ENCODE measurements at regions not wholly inside any gene's neighbourhood (a gene's known extent, or its start where the extent isn't known, plus 50 kb on each side); places are given as distances from the start of the nearest gene placed in this dataset.

DNA sequence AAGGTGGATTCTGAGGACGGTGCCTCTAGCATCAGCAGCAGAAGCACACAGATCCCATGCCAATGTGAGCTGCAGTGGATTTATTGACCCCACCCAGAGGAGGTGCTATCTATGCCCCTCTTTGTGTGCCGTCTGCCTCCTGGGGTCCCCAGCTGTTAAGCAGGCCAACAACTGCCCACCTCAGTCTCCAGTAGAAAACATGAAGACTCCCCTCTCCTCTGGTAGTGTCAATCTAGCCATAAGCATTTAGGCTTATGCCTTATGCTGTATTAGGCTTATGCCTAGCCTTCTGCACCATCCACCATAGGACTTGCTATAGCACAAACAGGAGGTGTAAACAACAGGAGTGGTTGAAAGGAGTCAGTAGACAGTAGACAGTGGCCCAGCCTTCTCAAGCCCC lies 417.9 kb upstream of the C16orf82 start:
- no peak for TF ChIP-seq POLR2A (IDR thresholded peaks at IDR 0.05)
- TF ChIP-seq, protein P1, sequence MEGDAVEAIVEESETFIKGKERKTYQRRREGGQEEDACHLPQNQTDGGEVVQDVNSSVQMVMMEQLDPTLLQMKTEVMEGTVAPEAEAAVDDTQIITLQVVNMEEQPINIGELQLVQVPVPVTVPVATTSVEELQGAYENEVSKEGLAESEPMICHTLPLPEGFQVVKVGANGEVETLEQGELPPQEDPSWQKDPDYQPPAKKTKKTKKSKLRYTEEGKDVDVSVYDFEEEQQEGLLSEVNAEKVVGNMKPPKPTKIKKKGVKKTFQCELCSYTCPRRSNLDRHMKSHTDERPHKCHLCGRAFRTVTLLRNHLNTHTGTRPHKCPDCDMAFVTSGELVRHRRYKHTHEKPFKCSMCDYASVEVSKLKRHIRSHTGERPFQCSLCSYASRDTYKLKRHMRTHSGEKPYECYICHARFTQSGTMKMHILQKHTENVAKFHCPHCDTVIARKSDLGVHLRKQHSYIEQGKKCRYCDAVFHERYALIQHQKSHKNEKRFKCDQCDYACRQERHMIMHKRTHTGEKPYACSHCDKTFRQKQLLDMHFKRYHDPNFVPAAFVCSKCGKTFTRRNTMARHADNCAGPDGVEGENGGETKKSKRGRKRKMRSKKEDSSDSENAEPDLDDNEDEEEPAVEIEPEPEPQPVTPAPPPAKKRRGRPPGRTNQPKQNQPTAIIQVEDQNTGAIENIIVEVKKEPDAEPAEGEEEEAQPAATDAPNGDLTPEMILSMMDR (IDR thresholded peaks at IDR 0.05): no peak
